DOHH2 (cell line): ENCODE measurements at regions not wholly inside any gene's neighbourhood (a gene's known extent, or its start where the extent isn't known, plus 50 kb on each side); places are given as distances from the start of the nearest gene placed in this dataset.
"Not testable (repeated sequence)": the region's sequence is repeated elsewhere in the genome, so short reads cannot be mapped to it uniquely, and the experiment has no call there.

Source experiments
- H3F3A ChIP-seq: fragments of 200-600 bp; sonication (generic), shearing (Covaris generic); 2 replicates; pipeline ENCODE4 v1.6.0; 2016; ENCODE audit warnings: antibody characterized with exemption, mild to moderate bottlenecking; ENCODE audit not compliant: control insufficient read depth, insufficient read depth
- H3K27ac ChIP-seq: fragments of 200-600 bp; sonication (generic); 2 replicates; pipeline ENCODE4 v1.5.1; 2014; ENCODE audit warnings: low read depth, mild to moderate bottlenecking, low read length, moderate library complexity
- H3K27me3 ChIP-seq: fragments of 200-600 bp; sonication (generic); 2 replicates; pipeline ENCODE4 v1.6.1; 2014; ENCODE audit warnings: mild to moderate bottlenecking, low read length, mixed read lengths; ENCODE audit not compliant: control insufficient read depth
- H3K36me3 ChIP-seq: fragments of 200-600 bp; sonication (generic); 2 replicates; pipeline ENCODE4 v1.6.1; 2014; ENCODE audit warnings: mild to moderate bottlenecking, low read length, moderate library complexity, mixed read lengths; ENCODE audit not compliant: control insufficient read depth
- H3K4me1 ChIP-seq: fragments of 200-600 bp; sonication (generic); 2 replicates; pipeline ENCODE4 v1.6.1; 2014; ENCODE audit warnings: mild to moderate bottlenecking, low read length, mixed read lengths; ENCODE audit not compliant: control insufficient read depth
- H3K4me2 ChIP-seq: fragments of 200-600 bp; sonication (generic); 2 replicates; pipeline ENCODE4 v1.6.0; 2014; ENCODE audit warnings: mild to moderate bottlenecking, low read length, moderate library complexity
- H3K4me3 ChIP-seq: fragments of 200-600 bp; sonication (generic); 2 replicates; pipeline ENCODE4 v1.5.1; 2014; ENCODE audit warnings: mild to moderate bottlenecking, low read length, mixed read lengths
- H3K79me2 ChIP-seq: fragments of 200-600 bp; sonication (generic); 2 replicates; pipeline ENCODE4 v1.6.1; 2014; ENCODE audit warnings: mild to moderate bottlenecking, low read length, mixed read lengths; ENCODE audit not compliant: control insufficient read depth
- H3K9me2 ChIP-seq: fragments of 200-600 bp; sonication (generic); replicated peaks from 2 replicates; pipeline ENCODE4 v1.6.1; 2014; ENCODE audit warnings: mild to moderate bottlenecking, low read length, mixed read lengths; ENCODE audit not compliant: control insufficient read depth
- H3K9me3 ChIP-seq: fragments of 200-600 bp; sonication (generic); 2 replicates; pipeline ENCODE4 v1.6.1; 2014; ENCODE audit warnings: antibody characterized with exemption, low read length, mixed read lengths; ENCODE audit not compliant: control insufficient read depth, insufficient read depth
- H4K20me1 ChIP-seq: fragments of 200-600 bp; sonication (generic); 2 replicates; pipeline ENCODE4 v1.6.0; 2014; ENCODE audit warnings: low read depth, mild to moderate bottlenecking, antibody characterized with exemption, low read length, moderate library complexity; ENCODE audit not compliant: control insufficient read depth, insufficient read depth
- EZH2phosphoT487 ChIP-seq: fragments of 200-600 bp; sonication (generic); IDR thresholded peaks from 2 replicates; pipeline ENCODE4 v1.6.1; 2017; ENCODE audit warnings: borderline replicate concordance, mild to moderate bottlenecking, antibody characterized with exemption, low read length, moderate library complexity, mixed read lengths
- TF ChIP-seq, protein P1 (sequence below): fragments of 200-600 bp; sonication (generic); IDR thresholded peaks from one replicate; pipeline ENCODE4 v1.5.1; 2014; ENCODE audit warnings: antibody characterized with exemption, mild to moderate bottlenecking, low read depth, low read length; ENCODE audit not compliant: poor library complexity, severe bottlenecking

DNA sequence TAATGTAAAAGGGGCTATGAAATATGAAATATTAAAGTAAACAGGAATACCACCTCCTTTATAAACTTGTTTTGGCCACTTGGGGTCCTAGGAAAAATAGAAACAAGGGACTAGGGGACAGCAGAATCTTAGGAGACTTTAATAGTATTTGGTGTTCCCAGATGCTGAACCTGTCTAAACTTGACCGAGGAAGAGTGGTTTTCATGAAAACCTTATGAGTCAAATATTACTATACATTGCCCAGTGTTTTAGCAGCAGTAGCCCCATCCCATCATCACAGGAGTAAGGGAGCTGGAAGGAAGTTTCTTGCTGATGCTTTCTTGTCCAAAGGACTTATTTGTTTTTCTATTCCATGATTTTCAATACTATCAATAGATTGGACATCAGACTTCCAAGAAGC, 177.5 kb upstream of the CAND1 start:
- no peak overlapping the region for H3K4me3 ChIP-seq
- no peak overlapping the region for H3K27ac ChIP-seq
- no peaks in the 10 kb centered on the region for H4K20me1 ChIP-seq
- no peaks in the 10 kb centered on the region for H3K36me3 ChIP-seq
- no peaks in the 10 kb centered on the region; the same call in 1 of the 2 replicates for H3K27me3 ChIP-seq
- H3K4me2 ChIP-seq: no peak overlapping the region
- no peaks in the 10 kb centered on the region for H3K79me2 ChIP-seq
- H3F3A ChIP-seq: no peaks in the 10 kb centered on the region
- H3K9me2 ChIP-seq: no peaks in the 10 kb centered on the region
- H3K4me1 ChIP-seq: no peaks in the 10 kb centered on the region
- TF ChIP-seq EZH2phosphoT487: no peak
- TF ChIP-seq, protein P1, sequence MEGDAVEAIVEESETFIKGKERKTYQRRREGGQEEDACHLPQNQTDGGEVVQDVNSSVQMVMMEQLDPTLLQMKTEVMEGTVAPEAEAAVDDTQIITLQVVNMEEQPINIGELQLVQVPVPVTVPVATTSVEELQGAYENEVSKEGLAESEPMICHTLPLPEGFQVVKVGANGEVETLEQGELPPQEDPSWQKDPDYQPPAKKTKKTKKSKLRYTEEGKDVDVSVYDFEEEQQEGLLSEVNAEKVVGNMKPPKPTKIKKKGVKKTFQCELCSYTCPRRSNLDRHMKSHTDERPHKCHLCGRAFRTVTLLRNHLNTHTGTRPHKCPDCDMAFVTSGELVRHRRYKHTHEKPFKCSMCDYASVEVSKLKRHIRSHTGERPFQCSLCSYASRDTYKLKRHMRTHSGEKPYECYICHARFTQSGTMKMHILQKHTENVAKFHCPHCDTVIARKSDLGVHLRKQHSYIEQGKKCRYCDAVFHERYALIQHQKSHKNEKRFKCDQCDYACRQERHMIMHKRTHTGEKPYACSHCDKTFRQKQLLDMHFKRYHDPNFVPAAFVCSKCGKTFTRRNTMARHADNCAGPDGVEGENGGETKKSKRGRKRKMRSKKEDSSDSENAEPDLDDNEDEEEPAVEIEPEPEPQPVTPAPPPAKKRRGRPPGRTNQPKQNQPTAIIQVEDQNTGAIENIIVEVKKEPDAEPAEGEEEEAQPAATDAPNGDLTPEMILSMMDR: no peak
- 0 out of 2 replicates have a peak, but pooled peaks cover 4% of the 10 kb centered on the region for H3K9me3 ChIP-seq

DNA sequence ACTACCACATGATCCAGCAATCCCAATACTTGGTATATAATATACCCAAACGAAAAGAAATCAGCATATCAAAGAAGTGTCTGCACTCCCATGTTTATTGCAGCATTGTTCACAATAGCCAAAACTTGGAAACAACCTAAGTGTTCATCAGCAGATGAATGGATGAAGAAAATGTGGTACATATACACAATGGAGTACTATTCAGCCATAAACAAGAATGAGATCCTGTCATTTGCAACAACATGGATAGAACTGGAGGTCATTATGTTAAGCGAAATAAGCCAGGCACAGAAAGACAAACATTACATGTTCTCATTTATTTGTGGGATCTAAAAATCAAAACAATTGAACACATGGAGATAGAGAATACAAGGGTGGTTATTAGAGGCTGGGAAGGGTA, 176.2 kb upstream of the CAND1 start:
- H3F3A ChIP-seq, H3K27me3 ChIP-seq, H3K79me2 ChIP-seq, H3K9me3 ChIP-seq, H3K27ac ChIP-seq, H3K9me2 ChIP-seq, H4K20me1 ChIP-seq, H3K4me1 ChIP-seq, H3K36me3 ChIP-seq, H3K4me2 ChIP-seq, H3K4me3 ChIP-seq: not testable (repeated sequence)

DNA sequence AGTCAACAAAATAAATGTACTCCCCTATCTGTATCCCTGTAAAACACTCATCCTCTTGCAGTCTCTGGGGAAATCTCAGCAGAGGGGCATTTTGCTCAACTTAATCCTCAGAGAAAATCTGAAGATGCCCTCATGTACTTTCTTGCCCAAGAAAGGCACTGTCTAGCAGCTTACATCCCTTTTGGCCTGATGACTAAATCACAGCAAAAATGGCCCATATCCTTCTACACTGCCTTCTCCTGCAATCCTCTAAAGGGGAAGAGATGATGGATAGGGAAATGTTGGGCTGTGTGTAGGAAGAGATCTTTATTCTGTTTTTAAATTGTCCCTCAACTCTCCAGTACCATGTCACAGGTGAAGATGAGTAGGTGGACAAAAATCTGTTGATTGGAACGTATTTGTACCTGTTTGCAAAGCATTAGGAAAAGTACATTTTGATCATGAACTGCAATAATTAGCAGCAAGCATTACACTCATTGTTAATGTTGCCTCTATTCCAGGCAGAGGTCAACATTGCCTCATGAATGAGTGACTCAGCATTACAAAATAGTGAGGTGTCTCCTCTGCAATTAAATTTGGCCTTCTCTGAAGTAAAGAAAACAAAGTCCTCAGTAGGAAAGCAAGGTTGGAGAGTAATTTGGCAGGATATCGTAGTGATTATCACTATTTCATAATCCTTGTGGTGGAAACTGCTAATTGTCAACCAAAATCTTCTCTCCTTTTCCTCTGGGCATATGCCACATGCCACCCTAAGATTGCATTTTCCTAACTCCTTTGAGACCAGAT, 172.4 kb upstream of the CAND1 start:
- Histone ChIP-seq H3K4me3 (no peak overlapping the region), H3K9me3 (0 out of 2 replicates have a peak, but pooled peaks cover 4% of the 10 kb centered on the region), H3K36me3 (no peaks in the 10 kb centered on the region), H3K27me3 (no peaks in the 10 kb centered on the region), H3F3A (no peaks in the 10 kb centered on the region), H3K27ac (no peak overlapping the region), H3K4me2 (no peak overlapping the region), H3K4me1 (no peaks in the 10 kb centered on the region), H4K20me1 (no peaks in the 10 kb centered on the region), H3K9me2 (no peaks in the 10 kb centered on the region), H3K79me2 (no peaks in the 10 kb centered on the region)
- TF ChIP-seq EZH2phosphoT487: no peak
- TF ChIP-seq, protein P1: no peak

DNA sequence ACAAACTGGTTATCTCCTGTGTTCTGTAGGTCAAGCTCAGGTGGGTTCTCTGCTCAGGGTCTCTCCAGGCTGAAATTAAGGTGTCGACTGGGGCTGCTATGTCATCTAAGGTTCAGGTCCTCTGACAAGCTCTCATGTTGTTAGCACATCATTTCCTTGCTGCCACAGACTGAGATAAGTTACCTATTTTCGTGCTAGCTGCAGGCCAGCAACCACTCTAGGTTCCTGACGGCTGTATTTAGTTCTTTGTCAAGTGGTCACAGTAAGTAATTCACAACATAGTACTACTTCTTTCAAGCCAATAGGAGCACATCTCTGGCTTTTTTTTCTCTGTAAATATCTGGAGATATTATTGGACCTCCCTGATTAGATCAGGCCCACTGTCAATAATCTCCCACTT, 169.3 kb upstream of the CAND1 start:
- no peaks in the 10 kb centered on the region for H3F3A ChIP-seq
- no peak overlapping the region for H3K27ac ChIP-seq
- no peaks in the 10 kb centered on the region for H3K9me3 ChIP-seq
- TF ChIP-seq, protein P1: no peak
- no peak for TF ChIP-seq EZH2phosphoT487
- H4K20me1 ChIP-seq: no peaks in the 10 kb centered on the region
- H3K4me1 ChIP-seq: no peaks in the 10 kb centered on the region
- no peak overlapping the region for H3K4me2 ChIP-seq
- H3K36me3 ChIP-seq: no peaks in the 10 kb centered on the region
- H3K79me2 ChIP-seq: no peaks in the 10 kb centered on the region
- H3K4me3 ChIP-seq: no peak overlapping the region
- no peaks in the 10 kb centered on the region for H3K27me3 ChIP-seq
- no peaks in the 10 kb centered on the region for H3K9me2 ChIP-seq
